ENCODE measurements at regions not wholly inside any gene's neighbourhood (a gene's known extent, or its start where the extent isn't known, plus 50 kb on each side); places are given as distances from the start of the nearest gene placed in this dataset.

GRCh38 chr17:13288248-13288647 lies 270.4 kb upstream of the ELAC2 start:
- 100% methylated on average over 1 of the region's 4 CpGs for WGBS (ENCODE audit: insufficient coverage)
- no peaks in the 10 kb centered on the region for H3K27me3 ChIP-seq (ENCODE audit: control insufficient read depth, insufficient read depth, low read length)
- no peaks in the 10 kb centered on the region for H3K36me3 ChIP-seq (ENCODE audit: control insufficient read depth, insufficient read depth, low read length)
- no peaks in the 10 kb centered on the region for H3K4me1 ChIP-seq (ENCODE audit: control insufficient read depth, insufficient read depth, low read length)
- DNase-seq = no peak
- H3K27ac ChIP-seq (ENCODE audit: low read length) = no peak overlapping the region
- H3K4me3 ChIP-seq (ENCODE audit: low read length) = no peak overlapping the region
- H3K9me3 ChIP-seq (replicated peaks; ENCODE audit: control insufficient read depth, low read depth, low read length) = no peaks in the 10 kb centered on the region

GRCh38 chr17:13287226-13287625 lies 269.4 kb upstream of the ELAC2 start:
- Histone ChIP-seq H3K36me3 (ENCODE audit: control insufficient read depth, insufficient read depth, low read length) (no peaks in the 10 kb centered on the region), H3K4me1 (ENCODE audit: control insufficient read depth, insufficient read depth, low read length) (no peaks in the 10 kb centered on the region), H3K27ac (ENCODE audit: low read length) (no peak overlapping the region), H3K9me3 (replicated peaks; ENCODE audit: control insufficient read depth, low read depth, low read length) (no peaks in the 10 kb centered on the region), H3K4me3 (ENCODE audit: low read length) (no peak overlapping the region), H3K27me3 (ENCODE audit: control insufficient read depth, insufficient read depth, low read length) (no peaks in the 10 kb centered on the region)
- DNase-seq = no peak
- WGBS (ENCODE audit: insufficient coverage) = 91% methylated on average over 6 of the region's 6 CpGs

- H3K4me1 ChIP-seq (ENCODE audit: control insufficient read depth, insufficient read depth, low read length) = no peaks in the 10 kb centered on the region
- no peak overlapping the region for H3K4me3 ChIP-seq (ENCODE audit: low read length)
- no peak for DNase-seq
- 63% methylated on average over 1 of the region's 1 CpG for WGBS (ENCODE audit: insufficient coverage)
- no peaks in the 10 kb centered on the region for H3K36me3 ChIP-seq (ENCODE audit: control insufficient read depth, insufficient read depth, low read length)
- H3K9me3 ChIP-seq (replicated peaks; ENCODE audit: control insufficient read depth, low read depth, low read length) = no peaks in the 10 kb centered on the region
- no peak overlapping the region for H3K27ac ChIP-seq (ENCODE audit: low read length)
- H3K27me3 ChIP-seq (ENCODE audit: control insufficient read depth, insufficient read depth, low read length) = no peaks in the 10 kb centered on the region
These were observed 265.8 kb upstream of the ELAC2 start for GRCh38 chr17:13283606-13284005.

- Histone ChIP-seq H3K4me3 (ENCODE audit: low read length) (no peak overlapping the region), H3K27ac (ENCODE audit: low read length) (no peak overlapping the region), H3K9me3 (replicated peaks; ENCODE audit: control insufficient read depth, low read depth, low read length) (no peaks in the 10 kb centered on the region), H3K4me1 (ENCODE audit: control insufficient read depth, insufficient read depth, low read length) (no peaks in the 10 kb centered on the region), H3K36me3 (ENCODE audit: control insufficient read depth, insufficient read depth, low read length) (no peaks in the 10 kb centered on the region), H3K27me3 (ENCODE audit: control insufficient read depth, insufficient read depth, low read length) (no peaks in the 10 kb centered on the region)
- no peak for DNase-seq
- 100% methylated on average over 1 of the region's 3 CpGs for WGBS (ENCODE audit: insufficient coverage)
These were observed 263.8 kb upstream of the ELAC2 start for GRCh38 chr17:13281626-13282025.

GRCh38 chr17:13273806-13274205 lies 256.0 kb upstream of the ELAC2 start:
- DNase-seq = no peak
- Histone ChIP-seq H3K4me3 (ENCODE audit: low read length) (no peak overlapping the region), H3K27ac (ENCODE audit: low read length) (no peak overlapping the region), H3K4me1 (ENCODE audit: control insufficient read depth, insufficient read depth, low read length) (no peaks in the 10 kb centered on the region), H3K36me3 (ENCODE audit: control insufficient read depth, insufficient read depth, low read length) (no peaks in the 10 kb centered on the region), H3K27me3 (ENCODE audit: control insufficient read depth, insufficient read depth, low read length) (no peaks in the 10 kb centered on the region), H3K9me3 (replicated peaks; ENCODE audit: control insufficient read depth, low read depth, low read length) (no peaks in the 10 kb centered on the region)
- no CpG with 5 or more reads among the region's 2 CpGs for WGBS (ENCODE audit: insufficient coverage)

GRCh38 chr17:13272296-13272695 lies 254.5 kb upstream of the ELAC2 start:
- Histone ChIP-seq H3K9me3 (replicated peaks; ENCODE audit: control insufficient read depth, low read depth, low read length) (no peaks in the 10 kb centered on the region), H3K27me3 (ENCODE audit: control insufficient read depth, insufficient read depth, low read length) (no peaks in the 10 kb centered on the region), H3K4me3 (ENCODE audit: low read length) (no peak overlapping the region), H3K27ac (ENCODE audit: low read length) (no peak overlapping the region), H3K4me1 (ENCODE audit: control insufficient read depth, insufficient read depth, low read length) (no peaks in the 10 kb centered on the region), H3K36me3 (ENCODE audit: control insufficient read depth, insufficient read depth, low read length) (no peaks in the 10 kb centered on the region)
- no peak for DNase-seq
- 100% methylated on average over 1 of the region's 4 CpGs for WGBS (ENCODE audit: insufficient coverage)

GRCh38 chr17:13268791-13269595 lies 251.2 kb upstream of the ELAC2 start:
- Histone ChIP-seq H3K36me3 (ENCODE audit: control insufficient read depth, insufficient read depth, low read length) (no peaks in the 10 kb centered on the region), H3K27me3 (ENCODE audit: control insufficient read depth, insufficient read depth, low read length) (no peaks in the 10 kb centered on the region), H3K9me3 (replicated peaks; ENCODE audit: control insufficient read depth, low read depth, low read length) (no peaks in the 10 kb centered on the region), H3K4me1 (ENCODE audit: control insufficient read depth, insufficient read depth, low read length) (no peaks in the 10 kb centered on the region), H3K4me3 (ENCODE audit: low read length) (no peak overlapping the region), H3K27ac (ENCODE audit: low read length) (no peak overlapping the region)
- WGBS (ENCODE audit: insufficient coverage) = 20% methylated on average over 1 of the region's 8 CpGs
- peak; percentile 20 for DNase-seq

- Histone ChIP-seq H3K27me3 (ENCODE audit: control insufficient read depth, insufficient read depth, low read length) (no peaks in the 10 kb centered on the region), H3K9me3 (replicated peaks; ENCODE audit: control insufficient read depth, low read depth, low read length) (no peaks in the 10 kb centered on the region), H3K4me1 (ENCODE audit: control insufficient read depth, insufficient read depth, low read length) (no peaks in the 10 kb centered on the region), H3K36me3 (ENCODE audit: control insufficient read depth, insufficient read depth, low read length) (no peaks in the 10 kb centered on the region), H3K4me3 (ENCODE audit: low read length) (no peak overlapping the region), H3K27ac (ENCODE audit: low read length) (no peak overlapping the region)
- WGBS (ENCODE audit: insufficient coverage) = 17% methylated on average over 1 of the region's 7 CpGs
- DNase-seq = no peak
These were observed 248.8 kb upstream of the ELAC2 start for GRCh38 chr17:13266606-13267005.

GRCh38 chr17:13265311-13265710 lies 247.5 kb upstream of the ELAC2 start:
- no peak for DNase-seq
- no peak overlapping the region for H3K27ac ChIP-seq (ENCODE audit: low read length)
- H3K4me3 ChIP-seq (ENCODE audit: low read length) = no peak overlapping the region
- H3K4me1 ChIP-seq (ENCODE audit: control insufficient read depth, insufficient read depth, low read length) = no peaks in the 10 kb centered on the region
- no CpG with 5 or more reads among the region's 2 CpGs for WGBS (ENCODE audit: insufficient coverage)
- H3K9me3 ChIP-seq (replicated peaks; ENCODE audit: control insufficient read depth, low read depth, low read length) = no peaks in the 10 kb centered on the region
- no peaks in the 10 kb centered on the region for H3K27me3 ChIP-seq (ENCODE audit: control insufficient read depth, insufficient read depth, low read length)
- no peaks in the 10 kb centered on the region for H3K36me3 ChIP-seq (ENCODE audit: control insufficient read depth, insufficient read depth, low read length)

GRCh38 chr17:13263746-13264145 lies 245.9 kb upstream of the ELAC2 start:
- Histone ChIP-seq H3K4me3 (ENCODE audit: low read length) (no peak overlapping the region), H3K27me3 (ENCODE audit: control insufficient read depth, insufficient read depth, low read length) (no peaks in the 10 kb centered on the region), H3K9me3 (replicated peaks; ENCODE audit: control insufficient read depth, low read depth, low read length) (no peaks in the 10 kb centered on the region), H3K36me3 (ENCODE audit: control insufficient read depth, insufficient read depth, low read length) (no peaks in the 10 kb centered on the region), H3K27ac (ENCODE audit: low read length) (no peak overlapping the region), H3K4me1 (ENCODE audit: control insufficient read depth, insufficient read depth, low read length) (no peaks in the 10 kb centered on the region)
- 70% methylated on average over 3 of the region's 4 CpGs for WGBS (ENCODE audit: insufficient coverage)
- DNase-seq = no peak

- DNase-seq = no peak
- H3K27me3 ChIP-seq (ENCODE audit: control insufficient read depth, insufficient read depth, low read length) = no peaks in the 10 kb centered on the region
- H3K27ac ChIP-seq (ENCODE audit: low read length) = no peak overlapping the region
- H3K9me3 ChIP-seq (replicated peaks; ENCODE audit: control insufficient read depth, low read depth, low read length) = no peaks in the 10 kb centered on the region
- no peak overlapping the region for H3K4me3 ChIP-seq (ENCODE audit: low read length)
- H3K36me3 ChIP-seq (ENCODE audit: control insufficient read depth, insufficient read depth, low read length) = no peaks in the 10 kb centered on the region
- no peaks in the 10 kb centered on the region for H3K4me1 ChIP-seq (ENCODE audit: control insufficient read depth, insufficient read depth, low read length)
- WGBS (ENCODE audit: insufficient coverage) = 82% methylated on average over 3 of the region's 3 CpGs
These were observed 238.7 kb upstream of the ELAC2 start for GRCh38 chr17:13256545-13256944.
